Caco-2 (cell line): ENCODE measurements at regions not wholly inside any gene's neighbourhood (a gene's known extent, or its start where the extent isn't known, plus 50 kb on each side); places are given as distances from the start of the nearest gene placed in this dataset.
"Not testable (repeated sequence)": the region's sequence is repeated elsewhere in the genome, so short reads cannot be mapped to it uniquely, and the experiment has no call there.

Source experiments
- BruUV-seq: library from RNA; stranded (reverse); fragments of 400-500 nt; replicated peaks from 2 replicates; lab custom pipeline; 2021; lab: Mats Ljungman, UMichigan
- CTCF ChIA-PET: fragments of 300-600 bp; sonication (Branson Sonifier 250); formaldehyde crosslinking; loops from one replicate; lab custom pipeline; 2022; ENCODE audit warnings: antibody characterized with exemption; lab: Charles Lee
- POLR2A ChIA-PET: fragments of 300-600 bp; sonication (Branson Sonifier 250); formaldehyde crosslinking; loops from one replicate; lab custom pipeline; 2022; ENCODE audit warnings: antibody characterized with exemption; lab: Charles Lee
- DNase-seq, 2 experiments: peaks; one replicate each; pipeline versions ENCODE4 v3.0.0 to v3.0.0-alpha.2; 2020 to 2022
- H3K27me3 ChIP-seq: replicated peaks from 2 replicates; pipeline ENCODE4 v1.6.0; 2011; ENCODE audit warnings: low read length; ENCODE audit not compliant: control insufficient read depth, insufficient read depth
- H3K36me3 ChIP-seq: 2 replicates; pipeline ENCODE4 v1.5.1; 2011; ENCODE audit warnings: low read length; ENCODE audit not compliant: control insufficient read depth, insufficient read depth
- H3K4me1 ChIP-seq: fragments of 250-450 bp; sonication (Bioruptor Pico); 2 replicates; pipeline ENCODE4 v1.5.1; 2020; ENCODE audit warnings: mild to moderate bottlenecking
- H3K4me3 ChIP-seq: 2 replicates; pipeline ENCODE4 v1.5.1; 2011; ENCODE audit warnings: low read depth, mild to moderate bottlenecking, control low read depth, low read length
- H3K9me3 ChIP-seq: fragments of 250-450 bp; sonication (Bioruptor Pico); 2 replicates; pipeline ENCODE4 v1.5.1; 2020; ENCODE audit warnings: mild to moderate bottlenecking, moderate library complexity
- H3K27ac Mint-ChIP-seq: one replicate; pipeline ENCODE4 v1.8.0; 2022; ENCODE audit warnings: mixed read lengths; ENCODE audit not compliant: unreplicated experiment
- H3K27me3 Mint-ChIP-seq: one replicate; pipeline ENCODE4 v1.8.0; 2022; ENCODE audit warnings: mixed read lengths; ENCODE audit not compliant: insufficient read depth, unreplicated experiment
- H3K36me3 Mint-ChIP-seq: one replicate; pipeline ENCODE4 v1.8.0; 2022; ENCODE audit warnings: mild to moderate bottlenecking, mixed read lengths; ENCODE audit not compliant: insufficient read depth, unreplicated experiment
- H3K4me1 Mint-ChIP-seq: one replicate; pipeline ENCODE4 v1.8.0; 2022; ENCODE audit warnings: low read depth, mixed read lengths; ENCODE audit not compliant: unreplicated experiment
- H3K4me3 Mint-ChIP-seq: one replicate; pipeline ENCODE4 v1.8.0; 2022; ENCODE audit warnings: mild to moderate bottlenecking, moderate library complexity, mixed read lengths; ENCODE audit not compliant: unreplicated experiment
- H3K9me3 Mint-ChIP-seq: one replicate; pipeline ENCODE4 v1.8.0; 2022; ENCODE audit warnings: mixed read lengths; ENCODE audit not compliant: unreplicated experiment
- CTCF ChIP-seq, 2 experiments: fragments of 200-600 bp in 1 of 2; IDR thresholded peaks; 1 replicate in 1 of 2; 2 replicates in 1 of 2; pipeline versions ENCODE4 v1.5.1 to v1.8.0; 2011 to 2022; ENCODE audit warnings: antibody characterized with exemption in 1 of 2, control low read depth in 1 of 2, inconsistent platforms in 1 of 2, low read depth in 1 of 2, low read length in 1 of 2, mild to moderate bottlenecking in 1 of 2, moderate library complexity in 1 of 2; ENCODE audit not compliant: insufficient read depth in 1 of 2, severe bottlenecking in 1 of 2, unreplicated experiment in 1 of 2
- intact Hi-C: fragments of 100-400 bp; cut with micrococcal nuclease; formaldehyde crosslinking; loops from one replicate; pipeline ENCODE4 v1.10.0; 2022; ENCODE audit not compliant: unreplicated experiment

- intact Hi-C loops, H3K4me3 Mint-ChIP-seq, H3K27me3 Mint-ChIP-seq, H3K4me3 ChIP-seq, H3K4me1 ChIP-seq, H3K9me3 ChIP-seq, H3K4me1 Mint-ChIP-seq, POLR2A ChIA-PET, BruUV-seq, H3K36me3 ChIP-seq, H3K36me3 Mint-ChIP-seq, CTCF ChIA-PET, H3K27me3 ChIP-seq, H3K27ac Mint-ChIP-seq, H3K9me3 Mint-ChIP-seq, DNase-seq: not testable (repeated sequence)
These were observed 294.2 kb downstream of the ADGRD1 start for GRCh38 chr12:131247875-131248274.

DNA sequence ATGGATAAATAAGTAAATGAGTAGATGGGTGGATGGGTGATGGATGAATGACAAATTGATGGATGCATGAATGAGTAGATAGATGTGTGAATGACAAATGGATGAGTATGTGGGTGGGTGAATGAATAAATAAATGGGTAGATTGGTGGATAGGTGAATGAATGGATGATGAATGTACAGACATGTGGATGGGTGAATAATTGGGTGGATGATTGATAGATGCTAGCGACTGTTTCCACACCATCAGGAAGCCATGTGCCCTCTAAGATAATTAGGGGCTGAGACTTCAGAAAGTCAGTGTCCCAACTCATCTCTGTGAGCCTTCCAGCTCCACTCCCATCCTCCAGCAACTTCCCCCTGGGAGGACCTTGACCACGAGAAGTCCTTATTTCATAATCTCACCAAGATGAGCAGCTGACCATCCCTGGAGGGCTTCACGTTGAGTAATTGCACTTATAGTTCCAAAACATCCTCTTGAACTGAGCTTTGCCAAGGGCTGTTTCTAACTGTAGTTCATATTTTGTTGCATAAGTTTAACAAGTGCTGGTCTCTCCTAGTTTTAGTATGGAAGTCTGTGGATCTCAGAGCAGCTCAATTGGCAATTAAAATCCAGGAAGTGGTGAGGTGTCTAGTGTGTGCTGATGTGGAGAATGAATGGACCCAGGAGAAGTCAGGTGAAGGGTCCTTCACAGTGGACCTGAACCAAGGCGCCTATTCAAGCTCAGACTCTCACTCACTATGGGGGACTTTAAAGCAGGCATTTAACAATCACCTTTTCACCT, 295.7 kb downstream of the ADGRD1 start:
- Mint-ChIP-seq H3K27me3 (no peaks in the 10 kb centered on the region), H3K4me3 (no peak overlapping the region), H3K9me3 (no peaks in the 10 kb centered on the region), H3K36me3 (no peaks in the 10 kb centered on the region), H3K27ac (no peak overlapping the region), H3K4me1 (no peaks in the 10 kb centered on the region)
- H3K36me3 ChIP-seq = no peaks in the 10 kb centered on the region
- no TSS peak for BruUV-seq
- DNase-seq = no peak
- H3K4me1 ChIP-seq = no peaks in the 10 kb centered on the region
- intact Hi-C loops = no loop called here
- H3K4me3 ChIP-seq = no peak overlapping the region
- no peak for TF ChIP-seq CTCF (IDR thresholded peaks at IDR 0.05; ENCODE audit: insufficient read depth in 1 of 2, low read depth in 1 of 2, low read length in 1 of 2, severe bottlenecking in 1 of 2, unreplicated experiment in 1 of 2)
- CTCF ChIA-PET = no interaction called here
- H3K9me3 ChIP-seq = no peaks in the 10 kb centered on the region
- H3K27me3 ChIP-seq = no peaks in the 10 kb centered on the region
- POLR2A ChIA-PET = no interaction called here

- no peak overlapping the region for H3K4me3 ChIP-seq
- no peaks in the 10 kb centered on the region for H3K4me1 ChIP-seq
- no peaks in the 10 kb centered on the region for H3K9me3 ChIP-seq
- Mint-ChIP-seq H3K9me3 (no peaks in the 10 kb centered on the region), H3K4me1 (no peaks in the 10 kb centered on the region), H3K36me3 (no peaks in the 10 kb centered on the region), H3K4me3 (no peak overlapping the region), H3K27me3 (no peaks in the 10 kb centered on the region), H3K27ac (no peak overlapping the region)
- BruUV-seq = no TSS peak
- ChIA-PET POLR2A (no interaction called here), CTCF (no interaction called here)
- H3K27me3 ChIP-seq = no peaks in the 10 kb centered on the region
- DNase-seq = no peak
- TF ChIP-seq CTCF (IDR thresholded peaks at IDR 0.05; ENCODE audit: insufficient read depth in 1 of 2, low read depth in 1 of 2, low read length in 1 of 2, severe bottlenecking in 1 of 2, unreplicated experiment in 1 of 2) = no peak
- no peaks in the 10 kb centered on the region for H3K36me3 ChIP-seq
- intact Hi-C loops = no loop called here
These were observed 296.6 kb downstream of the ADGRD1 start for GRCh38 chr12:131250028-131250950.
